ENCODE measurements at regions not wholly inside any gene's neighbourhood (a gene's known extent, or its start where the extent isn't known, plus 50 kb on each side); places are given as distances from the start of the nearest gene placed in this dataset.

DNA sequence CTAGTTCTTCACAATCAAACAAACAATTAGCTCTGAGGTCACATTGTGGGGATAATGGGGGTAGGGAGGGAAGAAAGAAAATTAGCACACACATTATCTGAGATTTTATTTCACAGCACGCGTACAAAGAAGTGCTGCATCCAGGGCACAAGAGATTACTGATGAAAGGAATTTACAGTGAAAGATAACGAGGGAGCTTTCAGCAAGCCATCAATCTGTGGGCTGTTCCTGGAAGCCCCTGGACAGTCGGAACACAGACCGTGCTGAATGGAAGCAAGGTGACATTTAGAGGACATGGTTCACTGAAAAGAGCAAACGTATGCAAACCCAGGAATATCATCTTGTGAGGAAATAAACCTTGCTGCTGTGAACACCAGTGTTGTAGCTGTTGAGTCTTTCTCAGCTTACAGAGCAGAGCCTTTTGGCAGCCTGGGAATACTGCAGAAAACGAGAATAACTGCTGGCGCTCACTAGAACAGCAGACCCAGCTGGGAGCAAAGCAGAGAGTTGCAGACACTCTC lies 63.2 kb downstream of the SCG2 start:
- DNase-seq (ENCODE audit: extremely low read depth, insufficient read length): no peak

DNA sequence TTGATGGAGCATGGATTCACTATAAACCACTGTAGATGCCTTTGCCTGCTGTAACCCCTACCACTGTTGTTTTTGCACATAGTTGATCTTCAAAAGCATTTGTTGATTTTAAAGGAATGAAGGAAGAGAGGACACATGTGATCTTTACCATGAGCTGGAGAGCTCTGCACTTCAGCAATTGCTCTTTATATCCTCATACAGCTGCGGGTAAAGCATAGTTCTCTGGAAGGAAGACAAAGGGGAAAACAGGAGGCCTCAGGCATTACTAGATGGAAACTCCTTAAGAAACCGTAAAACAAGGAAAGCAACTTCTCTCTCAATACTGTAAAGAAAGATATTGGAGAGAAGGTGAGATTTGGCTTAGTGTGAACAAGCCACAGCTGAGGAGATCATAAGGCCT lies 60.6 kb downstream of the SCG2 start:
- no peaks in the 10 kb centered on the region for H3K36me3 ChIP-seq (ENCODE audit: control insufficient read depth, insufficient read depth, low read length)
- DNase-seq (ENCODE audit: extremely low read depth, insufficient read length): no peak
- no peak overlapping the region for H3K4me3 ChIP-seq (replicated peaks; ENCODE audit: low read depth, low read length)
- H3K27me3 ChIP-seq (replicated peaks; ENCODE audit: control insufficient read depth, insufficient read depth, low read length): no peaks in the 10 kb centered on the region; the same call in none of the 2 replicates
- TF ChIP-seq, protein P1, sequence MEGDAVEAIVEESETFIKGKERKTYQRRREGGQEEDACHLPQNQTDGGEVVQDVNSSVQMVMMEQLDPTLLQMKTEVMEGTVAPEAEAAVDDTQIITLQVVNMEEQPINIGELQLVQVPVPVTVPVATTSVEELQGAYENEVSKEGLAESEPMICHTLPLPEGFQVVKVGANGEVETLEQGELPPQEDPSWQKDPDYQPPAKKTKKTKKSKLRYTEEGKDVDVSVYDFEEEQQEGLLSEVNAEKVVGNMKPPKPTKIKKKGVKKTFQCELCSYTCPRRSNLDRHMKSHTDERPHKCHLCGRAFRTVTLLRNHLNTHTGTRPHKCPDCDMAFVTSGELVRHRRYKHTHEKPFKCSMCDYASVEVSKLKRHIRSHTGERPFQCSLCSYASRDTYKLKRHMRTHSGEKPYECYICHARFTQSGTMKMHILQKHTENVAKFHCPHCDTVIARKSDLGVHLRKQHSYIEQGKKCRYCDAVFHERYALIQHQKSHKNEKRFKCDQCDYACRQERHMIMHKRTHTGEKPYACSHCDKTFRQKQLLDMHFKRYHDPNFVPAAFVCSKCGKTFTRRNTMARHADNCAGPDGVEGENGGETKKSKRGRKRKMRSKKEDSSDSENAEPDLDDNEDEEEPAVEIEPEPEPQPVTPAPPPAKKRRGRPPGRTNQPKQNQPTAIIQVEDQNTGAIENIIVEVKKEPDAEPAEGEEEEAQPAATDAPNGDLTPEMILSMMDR (IDR thresholded peaks at IDR 0.05; ENCODE audit: insufficient read depth, low read length, poor library complexity, severe bottlenecking): no peak

More for the DNA sequence above, 63.2 kb downstream of the SCG2 start:
- no peak overlapping the region for H3K4me3 ChIP-seq (replicated peaks; ENCODE audit: low read depth, low read length)
- no peaks in the 10 kb centered on the region for H3K36me3 ChIP-seq (ENCODE audit: control insufficient read depth, insufficient read depth, low read length)
- TF ChIP-seq, protein P1 (IDR thresholded peaks at IDR 0.05; ENCODE audit: insufficient read depth, low read length, poor library complexity, severe bottlenecking): no peak
- no peaks in the 10 kb centered on the region; the same call in none of the 2 replicates for H3K27me3 ChIP-seq (replicated peaks; ENCODE audit: control insufficient read depth, insufficient read depth, low read length)

DNA sequence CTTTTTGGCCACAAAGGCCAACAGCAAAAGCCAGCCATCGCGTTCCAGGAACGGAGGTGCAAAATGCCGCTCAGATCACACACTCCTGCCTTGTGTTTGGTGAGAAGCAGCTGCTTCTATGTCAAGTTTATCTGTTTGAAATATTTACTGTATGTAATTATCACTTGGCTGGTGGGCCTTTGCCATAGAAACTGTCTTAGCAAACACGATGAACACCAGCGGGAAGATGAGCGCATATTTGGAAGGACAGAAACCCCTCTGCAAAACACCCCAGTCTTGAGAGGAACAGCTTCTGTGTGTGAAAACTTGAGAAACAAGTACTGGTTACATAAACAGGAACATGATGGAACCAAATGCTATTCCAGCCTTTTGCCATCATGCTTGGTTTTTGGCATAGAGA lies 59.7 kb downstream of the SCG2 start:
- TF ChIP-seq, protein P1 (IDR thresholded peaks at IDR 0.05; ENCODE audit: insufficient read depth, low read length, poor library complexity, severe bottlenecking): no peak
- no peak for DNase-seq (ENCODE audit: extremely low read depth, insufficient read length)
- no peaks in the 10 kb centered on the region; the same call in 1 of the 2 replicates for H3K27me3 ChIP-seq (replicated peaks; ENCODE audit: control insufficient read depth, insufficient read depth, low read length)
- no peaks in the 10 kb centered on the region for H3K36me3 ChIP-seq (ENCODE audit: control insufficient read depth, insufficient read depth, low read length)
- H3K4me3 ChIP-seq (replicated peaks; ENCODE audit: low read depth, low read length): no peak overlapping the region

DNA sequence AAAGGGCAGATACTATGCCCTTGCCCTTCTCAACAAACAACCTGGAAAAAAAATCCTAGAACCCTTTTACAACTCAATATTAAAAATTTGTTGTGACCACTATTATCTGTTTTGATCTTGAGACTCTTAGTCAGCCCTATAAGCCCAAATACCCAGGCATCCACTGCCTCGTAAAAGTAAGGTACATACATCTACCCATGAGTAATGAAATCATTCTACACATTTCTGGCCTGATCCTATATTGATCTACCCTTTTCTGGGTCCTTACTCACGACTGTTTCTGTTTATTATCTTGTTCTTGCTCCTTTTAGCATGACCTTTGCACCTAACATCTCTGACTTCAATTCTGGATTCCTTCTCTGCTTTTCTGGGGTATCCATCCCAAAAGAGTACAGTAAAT lies 56.8 kb downstream of the SCG2 start:
- DNase-seq (ENCODE audit: extremely low read depth, insufficient read length): no peak
- TF ChIP-seq, protein P1 (IDR thresholded peaks at IDR 0.05; ENCODE audit: insufficient read depth, low read length, poor library complexity, severe bottlenecking): no peak

DNA sequence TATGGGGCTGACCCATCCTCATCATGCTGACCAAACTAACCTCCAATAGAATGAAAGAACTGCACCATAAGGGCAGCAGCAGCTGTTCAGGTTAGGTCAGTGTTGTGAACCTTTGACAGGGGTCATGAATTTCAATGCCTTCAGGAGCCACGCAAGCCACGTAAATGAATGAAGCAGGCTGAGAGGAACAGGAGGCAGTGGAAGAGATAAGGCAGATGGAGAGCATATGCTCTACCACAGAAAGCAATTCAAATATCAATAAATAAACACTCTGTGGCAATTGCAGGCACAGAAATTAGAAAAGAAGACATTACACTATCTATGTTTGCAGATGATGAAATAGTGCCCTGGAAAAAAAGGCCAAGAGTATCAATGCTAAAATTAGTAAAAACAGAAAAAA lies 56.3 kb downstream of the SCG2 start:
- TF ChIP-seq, protein P1 (IDR thresholded peaks at IDR 0.05; ENCODE audit: insufficient read depth, low read length, poor library complexity, severe bottlenecking): no peak
- no peak for DNase-seq (ENCODE audit: extremely low read depth, insufficient read length)
- no peak overlapping the region for H3K4me3 ChIP-seq (replicated peaks; ENCODE audit: low read depth, low read length)
- H3K36me3 ChIP-seq (ENCODE audit: control insufficient read depth, insufficient read depth, low read length): no peaks in the 10 kb centered on the region
- no peaks in the 10 kb centered on the region; the same call in 1 of the 2 replicates for H3K27me3 ChIP-seq (replicated peaks; ENCODE audit: control insufficient read depth, insufficient read depth, low read length)

More for the DNA sequence above, 56.8 kb downstream of the SCG2 start:
- no peak overlapping the region for H3K4me3 ChIP-seq (replicated peaks; ENCODE audit: low read depth, low read length)
- H3K36me3 ChIP-seq (ENCODE audit: control insufficient read depth, insufficient read depth, low read length): no peaks in the 10 kb centered on the region
- no peaks in the 10 kb centered on the region; the same call in 1 of the 2 replicates for H3K27me3 ChIP-seq (replicated peaks; ENCODE audit: control insufficient read depth, insufficient read depth, low read length)

All from GM06990 (cell line).